Anterior cingulate cortex (tissue), 58 donors: ENCODE measurements at regions not wholly inside any gene's neighbourhood (a gene's known extent, or its start where the extent isn't known, plus 50 kb on each side); places are given as distances from the start of the nearest gene placed in this dataset.

Experiments used
- DNase-seq, 58 donors: peaks; one replicate each; lab custom pipeline; 2025; lab: John Stamatoyannopoulos, UW

GRCh38 chr12:76226956-76227355 lies 121.3 kb downstream of the BBS10 start:
- DNase-seq = no peak

GRCh38 chr12:76226397-76226796 lies 121.8 kb downstream of the BBS10 start:
- DNase-seq = no peak

- DNase-seq = no peak
Observed at GRCh38 chr12:76223869-76224268, 124.3 kb downstream of the BBS10 start.

- DNase-seq = no peak
Observed at GRCh38 chr12:76220980-76221379, 127.2 kb downstream of the BBS10 start.

GRCh38 chr12:76219806-76220205 lies 128.4 kb downstream of the BBS10 start:
- DNase-seq = no peak

GRCh38 chr12:76216585-76217472 lies 131.4 kb downstream of the BBS10 start:
- no peak for DNase-seq

GRCh38 chr12:76208129-76208528 lies 123.6 kb upstream of the NAP1L1 start:
- DNase-seq = no peak

GRCh38 chr12:76206677-76207072 lies 122.2 kb upstream of the NAP1L1 start:
- DNase-seq = peak in 1 of 58 donors; percentile 18

- no peak for DNase-seq
Observed at GRCh38 chr12:76206039-76206676, 121.7 kb upstream of the NAP1L1 start.

- DNase-seq = no peak
Observed at GRCh38 chr12:76202621-76203020, 118.1 kb upstream of the NAP1L1 start.

- DNase-seq = no peak
Observed at GRCh38 chr12:76201758-76202157, 117.3 kb upstream of the NAP1L1 start.

- no peak for DNase-seq
Observed at GRCh38 chr12:76201316-76201715, 116.8 kb upstream of the NAP1L1 start.

GRCh38 chr12:76199808-76200207 lies 115.3 kb upstream of the NAP1L1 start:
- no peak for DNase-seq

GRCh38 chr12:76198839-76199238 lies 114.4 kb upstream of the NAP1L1 start:
- DNase-seq = no peak

GRCh38 chr12:76197283-76197682 lies 112.8 kb upstream of the NAP1L1 start:
- peak in 8 of 58 donors; percentile 0 to 10 (median 2) for DNase-seq

- DNase-seq = no peak
Observed at GRCh38 chr12:76195920-76196319, 111.4 kb upstream of the NAP1L1 start.

- DNase-seq = no peak
Observed at GRCh38 chr12:76194724-76195123, 110.2 kb upstream of the NAP1L1 start.

GRCh38 chr12:76193961-76194360 lies 109.5 kb upstream of the NAP1L1 start:
- no peak for DNase-seq

- no peak for DNase-seq
Observed at GRCh38 chr12:76192416-76192815, 107.9 kb upstream of the NAP1L1 start.

GRCh38 chr12:76190299-76190698 lies 105.8 kb upstream of the NAP1L1 start:
- DNase-seq = no peak

- no peak for DNase-seq
Observed at GRCh38 chr12:76189851-76190250, 105.4 kb upstream of the NAP1L1 start.

- no peak for DNase-seq
Observed at GRCh38 chr12:76187177-76187576, 102.7 kb upstream of the NAP1L1 start.
